ENCODE measurements at regions not wholly inside any gene's neighbourhood (a gene's known extent, or its start where the extent isn't known, plus 50 kb on each side); places are given as distances from the start of the nearest gene placed in this dataset.

DNA sequence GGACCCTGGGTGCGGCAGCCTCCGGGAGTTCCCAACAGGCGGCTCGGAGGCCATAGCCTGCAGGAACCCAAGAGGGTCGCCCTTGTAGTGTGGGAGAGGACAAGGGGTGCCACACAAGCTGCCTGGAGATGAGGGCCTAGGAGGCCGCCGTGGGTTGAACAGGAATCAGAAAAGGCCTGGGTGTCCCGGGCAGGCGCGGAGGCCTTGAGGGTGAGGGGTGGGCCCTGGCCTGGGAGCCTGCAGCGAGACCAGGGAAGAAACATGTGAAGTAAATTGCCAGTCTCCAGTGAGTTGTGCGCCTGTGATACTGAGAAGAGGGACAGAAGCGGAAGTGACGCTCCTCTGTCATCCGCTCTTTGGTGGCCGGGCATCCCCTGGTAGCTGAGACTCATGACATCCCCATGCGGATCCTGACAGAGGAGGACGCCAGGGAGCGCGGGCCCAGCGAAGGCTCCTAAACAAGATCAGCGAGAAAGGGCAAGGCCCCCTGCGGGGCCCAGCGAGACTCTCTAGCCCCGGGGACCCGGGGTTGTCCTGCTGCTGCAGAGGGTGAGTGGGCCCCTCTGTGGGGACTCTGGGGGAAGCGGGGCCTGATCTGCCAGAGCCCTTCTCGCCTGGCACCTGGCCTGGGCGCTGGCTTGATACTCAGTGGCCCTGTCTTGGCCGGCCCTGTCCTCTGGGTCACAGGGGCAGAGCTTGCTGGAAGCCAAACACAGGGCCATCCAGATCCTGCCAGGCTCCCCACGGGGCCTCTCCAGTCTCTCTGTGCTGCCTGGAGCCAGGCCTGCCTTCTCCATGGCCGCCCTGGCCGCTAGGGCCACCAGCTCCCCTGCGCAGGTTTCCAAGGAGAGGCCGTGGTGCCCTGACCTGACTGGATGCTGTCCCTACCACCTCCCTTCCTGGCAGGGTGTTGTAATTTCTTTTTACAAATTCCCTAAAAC lies 788.4 kb downstream of the TLE4 start:
- no peak for DNase-seq

DNA sequence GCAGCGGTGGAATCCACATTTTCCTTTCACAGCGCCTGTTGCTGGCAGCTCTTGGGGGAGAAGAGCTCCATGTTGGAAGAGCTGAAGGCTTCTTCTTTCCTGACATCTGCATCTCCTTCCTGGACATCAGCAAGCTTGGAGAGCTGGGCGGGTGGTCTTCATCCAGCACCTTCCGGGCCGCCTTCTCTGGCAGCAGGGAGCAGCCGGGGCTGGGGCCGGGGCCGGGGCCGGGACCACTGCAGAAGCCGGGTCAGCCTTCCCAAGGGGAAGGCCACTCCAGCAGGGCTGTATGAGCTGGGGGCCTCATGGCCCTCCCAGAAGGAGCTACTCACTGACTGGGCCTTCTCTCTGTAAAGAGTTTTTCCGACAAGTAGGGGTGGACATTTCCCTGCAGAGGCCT lies 787.5 kb downstream of the TLE4 start:
- DNase-seq = no peak

GRCh38 chr9:80352967-80353366 lies 781.2 kb downstream of the TLE4 start:
- no peak for DNase-seq

DNA sequence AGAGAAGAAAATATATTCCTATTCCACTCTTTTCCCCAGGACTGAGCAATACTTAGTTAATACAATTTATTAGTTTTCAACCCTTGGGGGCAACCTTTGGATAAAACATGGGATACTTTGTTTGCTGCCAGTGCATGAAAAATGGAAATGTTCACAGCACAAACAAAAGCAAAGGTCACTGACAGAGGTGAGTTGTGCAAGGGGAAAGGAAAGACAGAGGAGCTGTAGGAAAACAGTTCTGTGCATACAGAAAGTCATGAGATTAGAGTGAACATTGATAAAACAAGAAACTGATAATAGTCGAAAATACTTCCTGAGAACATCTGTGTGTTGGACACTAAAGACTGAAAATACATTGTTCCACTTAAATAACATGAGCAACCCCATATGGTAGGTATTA lies 779.8 kb downstream of the TLE4 start:
- no peak for DNase-seq

- DNase-seq = no peak
Observed at GRCh38 chr9:80326105-80326504, 754.3 kb downstream of the TLE4 start.

DNA sequence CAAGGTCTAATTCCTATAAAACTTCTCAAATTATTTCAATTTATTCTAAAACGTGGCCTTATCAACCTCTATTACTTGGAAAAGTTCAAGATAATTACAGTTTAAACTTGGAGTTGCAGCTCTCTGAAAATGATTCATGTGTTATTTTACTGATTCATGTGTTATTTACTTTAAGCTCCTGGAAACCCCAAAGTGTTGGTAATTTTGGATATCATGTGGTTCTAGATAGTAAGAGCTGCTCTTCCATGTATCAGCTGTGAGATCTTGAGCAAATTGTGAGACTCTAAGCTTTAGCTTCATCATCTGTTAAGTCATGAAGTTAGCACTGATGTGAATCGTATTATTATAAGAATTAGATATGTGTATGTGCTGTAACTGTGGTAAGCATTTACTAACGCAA lies 749.2 kb downstream of the TLE4 start:
- DNase-seq = no peak

DNA sequence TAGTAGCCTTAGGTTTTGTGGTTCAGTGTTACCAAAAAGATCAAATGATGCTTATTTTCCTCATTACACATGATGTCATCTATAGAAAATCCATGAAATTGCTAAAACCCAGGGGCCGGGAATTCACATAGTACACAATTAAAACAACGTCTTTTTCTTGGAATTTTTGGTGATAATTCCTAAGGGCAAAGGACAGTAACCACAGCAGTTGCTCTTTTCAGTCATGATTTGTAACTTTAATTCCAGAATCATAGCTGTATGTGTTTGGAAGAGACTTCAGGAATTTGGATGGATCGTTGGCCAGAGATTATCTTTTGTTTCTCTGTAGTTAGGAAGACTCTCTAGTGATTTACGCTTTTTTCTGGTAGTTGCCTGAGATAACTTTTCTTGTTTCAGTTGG lies 748.7 kb downstream of the TLE4 start:
- peak; percentile 1 for DNase-seq

DNA sequence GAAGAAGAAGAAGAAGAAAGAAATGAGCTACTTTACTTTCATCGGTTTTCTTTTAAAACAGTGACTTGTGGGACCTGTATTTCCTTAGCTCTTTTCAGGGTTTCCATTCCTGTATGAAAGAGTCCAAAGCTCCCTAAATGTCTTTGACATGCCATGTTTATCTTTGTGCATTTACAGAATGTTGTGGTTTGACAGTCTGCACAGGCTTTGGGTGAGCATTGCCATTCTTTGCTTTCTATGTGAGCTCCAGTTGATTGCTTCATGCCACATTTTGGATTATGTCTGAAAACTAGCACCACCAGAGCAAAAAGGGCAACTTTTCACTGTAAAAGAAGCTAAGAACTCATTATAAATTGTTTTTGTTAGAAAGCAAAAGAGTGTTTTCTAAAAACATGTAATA lies 733.4 kb downstream of the TLE4 start:
- DNase-seq = no peak

- DNase-seq = no peak
Observed at GRCh38 chr9:80294955-80295354, 723.2 kb downstream of the TLE4 start.

GRCh38 chr9:80294318-80294717 lies 722.6 kb downstream of the TLE4 start:
- DNase-seq = no peak

GRCh38 chr9:80292231-80292630 lies 720.5 kb downstream of the TLE4 start:
- no peak for DNase-seq

DNA sequence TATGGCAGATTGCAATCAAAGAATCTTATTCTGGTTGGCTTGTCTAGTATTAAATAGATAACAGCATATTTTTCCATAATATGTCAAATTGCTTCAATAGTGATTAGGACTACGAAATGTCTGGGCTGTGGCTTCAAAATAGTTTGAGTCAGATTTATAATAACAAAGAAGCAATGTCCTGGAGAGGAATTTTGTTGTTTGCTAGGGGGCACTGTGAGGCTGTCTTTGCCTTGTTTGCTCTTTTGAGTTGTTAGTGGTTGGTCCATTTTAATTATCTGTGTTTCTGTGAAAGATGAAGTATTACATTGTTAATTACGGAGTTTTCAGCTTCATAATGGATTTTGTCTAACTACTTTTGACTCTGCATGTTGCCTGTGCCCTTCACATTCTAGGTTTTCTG lies 713.6 kb downstream of the TLE4 start:
- peak; percentile 25 for DNase-seq

- no peak for DNase-seq
Observed at GRCh38 chr9:80282766-80283165, 711.0 kb downstream of the TLE4 start.

DNA sequence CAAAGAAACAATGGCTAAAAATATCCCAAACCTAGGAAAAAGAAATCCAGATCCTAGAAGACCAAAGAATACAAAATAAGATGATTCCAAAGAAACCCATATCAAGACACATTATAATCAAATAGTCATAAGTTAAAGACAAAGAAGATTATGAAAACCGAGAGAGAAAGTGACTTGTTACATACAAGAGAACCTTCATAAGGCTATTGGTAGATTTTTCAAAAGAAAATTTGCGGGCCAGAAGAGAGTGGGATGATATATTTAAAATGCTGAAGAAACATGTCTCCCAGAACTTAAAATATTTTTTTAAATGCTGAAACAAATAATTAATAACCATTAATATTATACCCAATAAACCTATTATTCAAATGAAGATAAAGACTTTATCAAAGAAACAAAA lies 687.3 kb downstream of the TLE4 start:
- no peak for DNase-seq

DNA sequence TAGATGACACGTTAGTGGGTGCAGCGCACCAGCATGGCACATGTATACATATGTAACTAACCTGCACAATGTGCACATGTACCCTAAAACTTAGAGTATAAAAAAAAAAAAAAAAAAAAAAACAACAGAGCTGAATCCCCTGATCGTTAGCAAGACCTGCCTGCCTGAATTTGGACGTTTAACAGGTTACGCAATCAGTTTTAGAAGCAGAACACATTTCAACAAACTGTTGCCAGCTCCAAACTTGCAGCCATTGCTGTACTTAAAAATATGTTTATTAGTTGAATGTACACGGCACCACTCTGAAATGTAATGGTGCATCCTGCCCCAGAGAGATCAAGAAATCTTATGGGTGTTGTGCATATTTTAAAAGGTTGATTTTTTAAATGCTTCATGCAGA lies 680.0 kb downstream of the TLE4 start:
- DNase-seq = no peak

DNA sequence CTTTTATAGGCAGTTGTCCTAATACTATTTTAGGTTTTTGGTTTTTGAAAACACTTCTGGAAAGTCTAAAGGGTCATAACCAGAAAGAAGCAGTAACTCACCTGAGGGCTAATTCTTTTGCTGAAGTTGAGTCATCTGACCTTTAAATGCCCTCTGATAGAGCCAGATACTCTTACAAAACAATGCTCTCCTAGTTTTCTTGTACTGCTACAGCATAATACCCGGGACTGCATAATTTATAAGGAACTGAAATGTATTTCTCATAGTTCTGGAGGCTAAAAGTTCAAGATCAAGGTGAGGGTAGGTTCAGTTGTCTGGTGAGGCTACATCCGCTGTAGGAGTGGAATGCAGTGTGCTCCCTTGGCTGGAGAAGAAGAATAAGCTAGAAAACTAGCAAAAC lies 670.3 kb downstream of the TLE4 start:
- DNase-seq = no peak

DNA sequence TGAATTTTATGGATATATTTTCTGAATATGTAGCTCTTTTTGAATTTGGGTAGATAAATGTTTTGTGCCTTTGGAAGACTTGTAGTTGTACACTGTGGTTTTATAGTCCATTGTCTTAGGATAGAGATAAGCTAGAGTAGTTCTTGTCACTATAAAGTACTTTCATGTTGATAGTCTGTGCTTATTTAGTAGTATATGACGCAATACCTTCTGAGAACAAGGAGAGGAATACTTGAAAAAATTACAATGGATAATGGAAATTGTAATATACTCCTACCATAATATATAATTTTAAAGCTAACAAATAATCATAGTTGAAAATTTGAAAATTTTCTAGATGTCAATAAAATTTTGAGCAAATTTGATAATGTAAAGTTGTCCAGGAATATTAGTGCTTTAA lies 664.0 kb downstream of the TLE4 start:
- DNase-seq = no peak

DNA sequence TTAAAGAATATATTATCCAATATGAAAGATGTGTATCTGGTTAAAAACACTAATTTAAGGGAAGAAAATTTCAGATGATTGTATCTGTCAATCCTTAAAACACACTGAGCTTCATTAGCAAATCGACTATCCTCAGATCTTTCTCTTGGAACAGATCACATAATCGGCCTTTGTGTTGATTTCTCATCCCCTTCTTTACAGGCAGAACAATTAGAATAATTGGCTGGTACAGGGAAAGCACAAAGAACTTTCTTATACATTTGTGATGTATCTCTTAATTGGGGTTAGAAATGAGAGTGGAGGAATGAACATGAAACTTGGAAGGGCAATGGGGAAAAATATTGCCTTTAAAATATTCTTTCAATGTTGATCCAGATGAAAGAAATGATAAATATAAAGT lies 662.1 kb downstream of the TLE4 start:
- no peak for DNase-seq

DNA sequence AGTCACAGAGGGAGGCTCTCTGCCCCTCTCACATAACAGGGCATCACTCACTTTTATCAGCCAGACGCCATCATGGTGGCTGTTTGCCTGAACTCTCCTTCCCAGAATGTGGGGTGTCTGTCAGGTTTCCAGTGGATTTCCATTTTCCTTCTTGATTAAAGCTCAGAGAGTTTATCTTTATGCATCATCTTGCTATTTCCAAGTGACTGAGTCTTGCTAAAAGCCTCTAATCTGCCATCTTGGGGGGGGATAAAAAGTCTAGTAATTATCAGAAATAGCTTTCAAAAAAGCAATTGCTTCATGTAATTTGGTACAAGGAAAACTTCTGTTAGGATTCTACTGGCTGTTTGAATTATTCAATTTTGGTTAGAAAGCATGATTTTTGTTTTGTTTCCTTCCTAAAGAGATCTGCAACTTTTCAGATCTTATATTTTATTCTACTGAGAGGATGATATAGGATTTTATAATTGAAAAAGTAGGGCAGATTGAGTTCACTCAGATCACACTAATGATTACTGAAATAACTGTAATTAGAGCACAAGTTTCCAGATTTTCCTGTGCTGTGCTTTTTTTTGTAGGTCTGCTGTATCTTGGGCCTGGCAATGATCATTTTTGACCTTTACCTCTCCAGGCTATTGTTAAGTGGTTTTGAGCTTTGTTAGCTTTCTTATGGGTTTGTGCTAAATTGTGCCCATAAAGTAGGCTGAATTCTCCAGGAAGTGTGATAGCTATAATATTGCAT lies 661.5 kb downstream of the TLE4 start:
- DNase-seq = no peak

DNA sequence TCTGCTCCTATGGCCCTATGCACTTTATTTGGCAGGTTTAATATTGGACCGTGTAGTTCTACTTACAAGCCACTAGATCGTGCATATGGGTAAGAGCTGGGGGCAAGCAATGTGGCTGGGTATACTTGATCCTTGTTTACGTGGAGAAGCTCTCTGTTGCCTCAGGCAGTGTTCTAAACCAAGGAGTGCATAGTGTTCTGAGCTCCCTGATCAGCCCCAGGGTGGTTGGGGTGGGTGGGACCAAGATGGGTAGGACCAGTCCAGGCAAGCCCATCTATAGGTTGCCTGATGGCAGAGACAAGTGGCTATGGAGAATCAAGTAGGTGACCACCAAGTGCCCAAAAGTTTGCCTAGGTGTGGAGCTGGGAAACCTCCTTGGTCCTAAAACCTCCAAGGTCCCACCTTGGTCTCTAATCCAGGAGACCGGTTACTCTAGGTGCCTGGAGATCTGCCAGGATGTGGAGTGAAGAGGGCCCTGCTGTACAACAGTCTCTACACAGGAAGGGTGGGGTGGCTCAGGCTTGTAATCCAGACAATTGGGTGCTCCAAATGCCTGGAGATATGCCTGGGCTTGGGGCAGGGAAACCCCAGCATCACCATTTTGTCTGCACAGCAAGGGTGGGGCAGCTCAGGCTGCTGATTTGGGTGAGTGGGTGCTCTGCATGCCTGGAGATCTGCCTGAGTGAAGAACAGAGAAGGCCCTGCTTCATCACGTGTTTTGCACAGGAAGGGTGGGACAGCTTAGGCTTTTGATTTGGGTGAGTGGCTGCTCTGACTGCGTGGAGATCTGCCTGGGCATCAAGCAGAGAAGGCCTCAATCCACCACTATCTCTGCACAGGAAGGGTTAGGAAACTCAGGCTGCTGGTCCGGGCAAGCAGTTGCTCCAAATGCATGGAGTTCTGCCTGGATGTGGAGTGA lies 659.8 kb downstream of the TLE4 start:
- no peak for DNase-seq

- DNase-seq = no peak
Observed at GRCh38 chr9:80223897-80224296, 652.1 kb downstream of the TLE4 start.

DNA sequence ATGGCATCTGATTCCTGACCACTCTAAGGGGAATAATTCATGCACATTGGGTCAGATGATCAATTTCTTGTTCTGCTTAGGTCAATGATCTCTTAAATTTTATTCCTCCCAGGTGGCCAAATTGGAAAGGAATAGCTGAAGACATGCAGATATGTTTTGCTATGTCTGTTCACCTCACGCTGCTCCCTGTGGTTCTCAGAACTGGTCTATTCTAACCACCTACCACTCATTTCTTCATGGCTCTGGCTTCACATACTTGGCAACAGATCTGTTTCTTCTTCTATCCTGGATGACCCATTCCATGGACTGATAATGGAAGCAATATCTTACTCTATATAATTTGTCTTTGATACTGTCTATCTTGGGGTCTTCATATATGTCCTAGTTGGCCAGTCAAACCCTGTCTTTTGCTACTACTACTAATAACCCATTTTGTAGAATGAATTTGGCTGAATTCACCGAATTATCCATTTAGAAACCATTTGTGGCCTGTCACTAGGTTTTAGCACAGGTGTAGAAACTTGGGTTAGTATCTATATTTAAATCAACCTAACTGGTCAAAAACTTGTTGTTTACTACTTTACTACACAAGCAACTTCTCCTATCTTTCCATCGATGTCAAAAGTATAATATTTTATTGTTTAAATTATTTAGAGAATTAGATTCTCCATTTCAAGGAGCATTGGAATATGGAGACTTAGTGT lies 650.9 kb downstream of the TLE4 start:
- DNase-seq = no peak

All from left kidney (tissue), 1 donor.